ENCODE measurements at regions not wholly inside any gene's neighbourhood (a gene's known extent, or its start where the extent isn't known, plus 50 kb on each side); places are given as distances from the start of the nearest gene placed in this dataset.

DNA sequence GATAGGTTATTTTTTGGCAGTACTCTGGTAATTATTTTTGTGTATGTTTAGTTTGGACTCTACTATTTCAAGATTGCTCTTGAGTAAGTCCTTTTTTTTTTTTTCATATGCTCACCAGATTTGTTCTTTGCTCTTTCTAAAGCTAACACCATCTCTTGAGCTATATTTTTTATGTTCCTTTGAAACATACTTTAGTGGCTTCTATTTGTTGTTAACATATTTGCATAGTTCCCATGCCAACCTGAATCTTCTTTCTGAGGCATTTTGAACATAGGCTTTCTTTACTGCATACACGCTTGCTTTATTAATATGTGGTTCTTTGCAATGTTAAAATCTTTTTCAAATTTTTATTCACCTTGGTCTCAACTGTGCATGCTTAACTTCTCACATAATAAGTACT lies 1644.9 kb downstream of the SUCLG1 start:
- no peak for ATAC-seq (ENCODE audit: low read depth)
- no peaks in the 10 kb centered on the region for H3K4me1 ChIP-seq (ENCODE audit: insufficient read depth, poor library complexity, severe bottlenecking)
- no peaks in the 10 kb centered on the region for H3K36me3 ChIP-seq (ENCODE audit: low read depth)
- no peak overlapping the region for H3K4me3 ChIP-seq (ENCODE audit: severe bottlenecking)
- TF ChIP-seq, protein P1, sequence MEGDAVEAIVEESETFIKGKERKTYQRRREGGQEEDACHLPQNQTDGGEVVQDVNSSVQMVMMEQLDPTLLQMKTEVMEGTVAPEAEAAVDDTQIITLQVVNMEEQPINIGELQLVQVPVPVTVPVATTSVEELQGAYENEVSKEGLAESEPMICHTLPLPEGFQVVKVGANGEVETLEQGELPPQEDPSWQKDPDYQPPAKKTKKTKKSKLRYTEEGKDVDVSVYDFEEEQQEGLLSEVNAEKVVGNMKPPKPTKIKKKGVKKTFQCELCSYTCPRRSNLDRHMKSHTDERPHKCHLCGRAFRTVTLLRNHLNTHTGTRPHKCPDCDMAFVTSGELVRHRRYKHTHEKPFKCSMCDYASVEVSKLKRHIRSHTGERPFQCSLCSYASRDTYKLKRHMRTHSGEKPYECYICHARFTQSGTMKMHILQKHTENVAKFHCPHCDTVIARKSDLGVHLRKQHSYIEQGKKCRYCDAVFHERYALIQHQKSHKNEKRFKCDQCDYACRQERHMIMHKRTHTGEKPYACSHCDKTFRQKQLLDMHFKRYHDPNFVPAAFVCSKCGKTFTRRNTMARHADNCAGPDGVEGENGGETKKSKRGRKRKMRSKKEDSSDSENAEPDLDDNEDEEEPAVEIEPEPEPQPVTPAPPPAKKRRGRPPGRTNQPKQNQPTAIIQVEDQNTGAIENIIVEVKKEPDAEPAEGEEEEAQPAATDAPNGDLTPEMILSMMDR (IDR thresholded peaks at IDR 0.05; ENCODE audit: poor library complexity, severe bottlenecking): no peak
- H3K27me3 ChIP-seq (ENCODE audit: insufficient read depth, poor library complexity, severe bottlenecking): no peaks in the 10 kb centered on the region
- no peaks in the 10 kb centered on the region for H3K9me3 ChIP-seq (ENCODE audit: severe bottlenecking)
- DNase-seq (ENCODE audit: low spot score): no peak
- no peak overlapping the region for H3K27ac ChIP-seq (ENCODE audit: poor library complexity, severe bottlenecking)

DNA sequence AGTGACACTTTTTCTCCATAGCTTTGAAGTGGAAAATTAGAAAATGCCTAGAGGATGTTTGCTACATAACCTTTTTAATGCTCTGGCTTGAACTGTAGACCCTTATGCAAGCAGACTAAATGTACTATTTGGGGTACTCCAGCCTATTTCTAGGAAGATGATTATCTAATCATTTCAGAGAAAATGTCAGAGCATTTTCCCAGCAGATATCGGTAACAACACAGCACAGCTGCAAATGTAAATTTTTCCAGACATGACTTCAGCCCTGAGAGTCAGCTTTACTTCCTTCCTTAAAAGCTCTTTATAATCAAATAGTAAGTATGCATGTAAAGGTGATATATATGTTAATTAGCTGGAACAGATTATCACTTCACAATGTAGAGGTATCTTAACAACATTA lies 1647.1 kb downstream of the SUCLG1 start:
- no peak overlapping the region for H3K27ac ChIP-seq (ENCODE audit: poor library complexity, severe bottlenecking)
- no peak for ATAC-seq (ENCODE audit: low read depth)
- TF ChIP-seq, protein P1 (IDR thresholded peaks at IDR 0.05; ENCODE audit: poor library complexity, severe bottlenecking): no peak

DNA sequence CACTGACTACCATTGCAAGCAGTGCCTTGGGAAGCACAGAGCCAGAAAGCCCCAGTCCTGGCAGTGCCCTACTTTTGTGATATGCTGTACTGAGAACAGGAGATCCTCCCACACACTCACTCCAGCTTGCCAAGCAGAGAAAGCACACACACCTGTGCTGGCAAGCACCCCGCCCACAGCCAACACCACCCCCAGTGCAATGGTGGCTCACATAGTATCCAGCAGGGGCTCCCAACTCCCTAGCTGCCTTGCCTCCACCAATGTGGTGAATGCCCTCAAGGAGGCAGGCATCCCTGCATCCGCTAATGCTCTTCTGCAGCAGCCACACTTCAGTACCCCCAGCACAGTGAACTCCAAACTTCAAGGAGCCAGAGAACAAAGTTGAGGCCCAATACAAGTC lies 1655.8 kb downstream of the SUCLG1 start:
- Histone ChIP-seq H3K9me3 (ENCODE audit: severe bottlenecking) (peaks cover 4% of the 10 kb centered on the region), H3K27ac (ENCODE audit: poor library complexity, severe bottlenecking) (no peak overlapping the region), H3K27me3 (ENCODE audit: insufficient read depth, poor library complexity, severe bottlenecking) (no peaks in the 10 kb centered on the region), H3K36me3 (ENCODE audit: low read depth) (no peaks in the 10 kb centered on the region), H3K4me1 (ENCODE audit: insufficient read depth, poor library complexity, severe bottlenecking) (no peaks in the 10 kb centered on the region), H3K4me3 (ENCODE audit: severe bottlenecking) (no peak overlapping the region)
- TF ChIP-seq, protein P1 (IDR thresholded peaks at IDR 0.05; ENCODE audit: poor library complexity, severe bottlenecking): no peak
- DNase-seq (ENCODE audit: low spot score) (no peak), ATAC-seq (ENCODE audit: low read depth) (no peak)

More for the DNA sequence above, 1647.1 kb downstream of the SUCLG1 start:
- Histone ChIP-seq H3K27me3 (ENCODE audit: insufficient read depth, poor library complexity, severe bottlenecking) (no peaks in the 10 kb centered on the region), H3K36me3 (ENCODE audit: low read depth) (no peaks in the 10 kb centered on the region), H3K4me1 (ENCODE audit: insufficient read depth, poor library complexity, severe bottlenecking) (no peaks in the 10 kb centered on the region), H3K4me3 (ENCODE audit: severe bottlenecking) (no peak overlapping the region), H3K9me3 (ENCODE audit: severe bottlenecking) (no peaks in the 10 kb centered on the region)
- DNase-seq (ENCODE audit: low spot score): no peak

DNA sequence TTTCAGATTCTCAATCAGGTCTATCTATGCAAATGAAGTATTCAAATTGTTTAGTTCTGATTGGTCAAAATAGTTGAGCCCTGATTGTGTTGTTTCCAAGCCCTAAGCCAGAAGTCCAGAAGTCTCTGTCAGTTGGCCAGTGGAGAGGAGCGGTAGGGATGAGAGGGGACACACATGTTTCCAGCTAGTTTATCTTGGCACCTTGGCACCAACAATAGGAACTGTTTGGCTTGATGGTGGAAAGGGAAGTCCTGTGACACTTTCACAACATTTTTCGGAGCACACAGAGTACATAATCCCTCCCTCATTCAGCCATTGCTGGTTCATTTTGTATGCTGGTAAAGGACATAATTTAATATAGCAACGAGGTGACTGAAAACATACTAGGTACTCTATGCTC lies 1661.6 kb downstream of the SUCLG1 start:
- H3K4me3 ChIP-seq (ENCODE audit: severe bottlenecking): no peak overlapping the region
- no peak for ATAC-seq (ENCODE audit: low read depth)
- no peak overlapping the region for H3K27ac ChIP-seq (ENCODE audit: poor library complexity, severe bottlenecking)
- no peaks in the 10 kb centered on the region for H3K36me3 ChIP-seq (ENCODE audit: low read depth)
- H3K9me3 ChIP-seq (ENCODE audit: severe bottlenecking): no peaks in the 10 kb centered on the region
- no peak for DNase-seq (ENCODE audit: low spot score)
- H3K4me1 ChIP-seq (ENCODE audit: insufficient read depth, poor library complexity, severe bottlenecking): peaks cover 21% of the 10 kb centered on the region
- no peaks in the 10 kb centered on the region for H3K27me3 ChIP-seq (ENCODE audit: insufficient read depth, poor library complexity, severe bottlenecking)
- TF ChIP-seq, protein P1 (IDR thresholded peaks at IDR 0.05; ENCODE audit: poor library complexity, severe bottlenecking): no peak

DNA sequence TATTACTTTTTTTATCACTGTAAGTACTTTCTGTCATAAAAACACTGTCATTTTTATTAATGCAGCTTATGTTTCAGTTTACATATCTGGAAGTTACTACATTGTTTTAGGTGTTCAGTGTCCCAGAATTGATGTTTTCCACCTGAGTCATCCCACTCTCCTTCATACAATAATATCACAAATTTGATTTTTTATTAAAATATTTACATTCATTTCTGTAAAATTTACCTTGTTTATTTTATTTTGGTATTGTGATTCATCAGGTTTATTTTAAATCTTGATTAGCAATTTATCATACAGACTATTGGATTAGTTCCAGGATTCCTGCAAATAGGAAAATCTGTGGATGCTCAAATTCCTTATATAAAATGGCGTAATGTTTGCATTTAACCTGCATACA lies 1662.9 kb downstream of the SUCLG1 start:
- H3K27ac ChIP-seq (ENCODE audit: poor library complexity, severe bottlenecking): peak overlapping the region; percentile 94
- H3K4me3 ChIP-seq (ENCODE audit: severe bottlenecking): no peak overlapping the region
- TF ChIP-seq, protein P1 (IDR thresholded peaks at IDR 0.05; ENCODE audit: poor library complexity, severe bottlenecking): no peak
- no peaks in the 10 kb centered on the region for H3K36me3 ChIP-seq (ENCODE audit: low read depth)
- peaks cover 33% of the 10 kb centered on the region for H3K4me1 ChIP-seq (ENCODE audit: insufficient read depth, poor library complexity, severe bottlenecking)
- no peaks in the 10 kb centered on the region for H3K27me3 ChIP-seq (ENCODE audit: insufficient read depth, poor library complexity, severe bottlenecking)
- DNase-seq (ENCODE audit: low spot score) (no peak), ATAC-seq (ENCODE audit: low read depth) (peak; percentile 65)
- H3K9me3 ChIP-seq (ENCODE audit: severe bottlenecking): no peaks in the 10 kb centered on the region

Data from RWPE2 (cell line).